Cerebellar cortex (tissue), 1 donor: ENCODE measurements at regions not wholly inside any gene's neighbourhood (a gene's known extent, or its start where the extent isn't known, plus 50 kb on each side); places are given as distances from the start of the nearest gene placed in this dataset.

Experiments
- DNase-seq: peaks from one replicate; pipeline ENCODE4 v3.0.0-alpha.2; 2015; ENCODE audit warnings: low spot score

DNA sequence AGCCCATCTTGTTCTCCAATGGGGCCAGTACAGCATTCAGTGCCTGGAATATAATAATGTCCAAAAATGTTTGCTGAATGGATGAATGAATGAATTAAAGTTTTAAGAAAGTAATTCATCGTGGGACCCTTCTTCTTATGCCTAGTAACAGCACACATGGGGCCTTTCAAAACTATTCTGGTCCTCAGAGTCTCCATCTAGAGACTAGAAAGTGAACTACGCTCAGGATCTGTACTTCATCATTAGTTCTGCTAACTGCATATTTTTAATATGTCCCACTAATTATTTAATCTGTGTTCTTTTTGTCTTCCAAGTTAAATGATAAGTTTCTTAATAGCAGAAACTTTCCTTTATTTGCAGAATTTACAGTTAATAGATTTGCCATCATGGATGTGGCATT is 172.5 kb downstream of the SMAD2 start:
- DNase-seq = no peak

GRCh38 chr18:47756364-47757016 is 174.0 kb downstream of the SMAD2 start:
- DNase-seq = peak; percentile 39

DNA sequence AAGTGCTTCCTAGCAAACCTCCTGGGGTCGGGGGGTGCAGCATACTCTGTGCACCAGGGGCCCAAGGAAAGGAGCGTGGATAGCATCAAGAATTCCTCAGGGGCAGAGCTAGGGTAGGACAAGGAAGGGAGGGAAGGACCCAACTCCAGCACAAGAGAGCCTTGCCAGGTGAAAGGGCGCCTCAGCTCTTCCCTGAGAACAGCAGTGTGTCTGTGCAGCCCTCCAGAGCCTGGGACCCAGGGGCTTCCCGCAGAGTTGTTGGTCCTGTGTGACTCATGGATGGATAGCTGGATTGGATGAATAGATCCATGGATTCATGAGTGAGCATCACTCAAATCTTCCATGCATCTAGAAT is 175.4 kb downstream of the SMAD2 start:
- no peak for DNase-seq

- peak; percentile 23 for DNase-seq
Measured at GRCh38 chr18:47754311-47755101, 176.0 kb downstream of the SMAD2 start.

DNA sequence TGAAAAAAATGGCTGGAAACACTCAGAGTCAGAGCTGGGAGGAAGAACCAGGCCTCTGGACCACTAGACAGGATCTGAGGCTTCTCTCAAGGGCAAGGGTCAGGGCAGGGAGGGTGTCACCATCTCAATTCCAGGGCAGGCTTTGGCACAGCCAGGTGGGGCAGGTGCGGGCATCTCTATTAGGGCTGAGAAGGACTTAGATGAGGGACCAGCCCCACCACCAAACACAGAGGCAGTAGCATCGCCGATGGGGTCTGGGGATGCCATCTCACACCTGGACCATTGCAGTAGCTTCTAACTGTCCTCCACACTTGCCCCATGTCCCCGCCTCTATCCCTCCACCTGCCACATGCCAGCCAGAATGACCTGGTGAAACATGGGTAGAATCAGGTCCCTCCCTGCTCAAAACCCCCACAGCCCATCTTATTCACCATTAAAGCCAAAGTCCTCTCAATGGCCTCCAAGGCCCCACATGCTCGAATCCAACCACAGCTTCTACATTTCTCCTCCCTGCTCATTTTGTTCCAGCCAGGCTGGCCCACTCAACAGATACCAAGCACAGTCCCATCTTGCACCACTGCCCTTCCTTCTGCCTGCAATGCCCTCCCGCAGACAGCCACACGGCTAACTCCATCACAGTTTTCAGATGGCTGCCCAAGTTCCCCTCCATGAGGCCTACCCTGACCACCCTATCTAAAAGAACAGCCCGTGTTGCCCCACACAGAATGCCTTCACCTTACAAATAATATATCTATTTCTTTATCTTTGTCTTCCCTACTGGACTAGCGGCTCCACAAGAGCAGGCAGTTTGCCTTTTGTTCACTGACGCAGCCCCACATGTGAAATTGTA is 177.4 kb downstream of the SMAD2 start:
- no peak for DNase-seq

- no peak for DNase-seq
Measured at GRCh38 chr18:47750889-47751423, 179.5 kb downstream of the SMAD2 start.

- DNase-seq = no peak
Measured at GRCh38 chr18:47749600-47749973, 180.9 kb downstream of the SMAD2 start.

DNA sequence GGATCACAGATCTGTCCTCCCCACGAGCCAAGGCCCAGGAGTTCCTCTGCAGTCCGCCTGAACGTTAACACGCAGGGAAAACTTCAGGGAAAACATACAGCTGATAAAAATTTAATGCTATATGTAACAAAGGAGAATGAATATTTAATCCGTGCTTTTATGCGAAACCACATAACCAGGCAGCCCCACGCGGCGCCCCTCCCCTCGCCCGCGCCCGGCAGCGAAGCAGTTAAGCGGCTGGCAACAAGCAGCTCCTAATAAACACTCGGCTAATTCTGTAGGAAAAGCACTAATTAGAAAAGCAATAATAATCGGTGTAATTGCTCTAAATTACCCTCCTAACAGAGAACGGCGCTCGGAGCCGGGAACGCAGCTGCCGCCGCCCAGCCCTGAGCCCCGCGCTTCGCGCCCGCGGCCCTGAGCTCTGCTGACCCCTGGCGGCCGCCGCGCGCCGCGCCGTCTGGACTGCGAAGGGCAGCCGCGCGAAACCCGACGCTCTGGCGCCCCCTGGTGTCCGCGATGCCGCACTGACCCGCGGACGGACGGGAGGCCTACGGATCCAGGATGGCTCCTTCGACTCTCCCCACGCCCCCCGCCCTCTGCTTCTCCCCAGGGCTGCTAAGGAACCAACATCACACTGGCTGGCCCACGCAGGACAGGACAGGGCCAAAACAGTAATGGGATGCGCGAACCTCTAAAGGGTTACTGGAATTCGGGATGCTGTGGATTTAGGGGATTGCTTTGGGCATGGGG is 181.4 kb downstream of the SMAD2 start:
- DNase-seq = peak; percentile 53

DNA sequence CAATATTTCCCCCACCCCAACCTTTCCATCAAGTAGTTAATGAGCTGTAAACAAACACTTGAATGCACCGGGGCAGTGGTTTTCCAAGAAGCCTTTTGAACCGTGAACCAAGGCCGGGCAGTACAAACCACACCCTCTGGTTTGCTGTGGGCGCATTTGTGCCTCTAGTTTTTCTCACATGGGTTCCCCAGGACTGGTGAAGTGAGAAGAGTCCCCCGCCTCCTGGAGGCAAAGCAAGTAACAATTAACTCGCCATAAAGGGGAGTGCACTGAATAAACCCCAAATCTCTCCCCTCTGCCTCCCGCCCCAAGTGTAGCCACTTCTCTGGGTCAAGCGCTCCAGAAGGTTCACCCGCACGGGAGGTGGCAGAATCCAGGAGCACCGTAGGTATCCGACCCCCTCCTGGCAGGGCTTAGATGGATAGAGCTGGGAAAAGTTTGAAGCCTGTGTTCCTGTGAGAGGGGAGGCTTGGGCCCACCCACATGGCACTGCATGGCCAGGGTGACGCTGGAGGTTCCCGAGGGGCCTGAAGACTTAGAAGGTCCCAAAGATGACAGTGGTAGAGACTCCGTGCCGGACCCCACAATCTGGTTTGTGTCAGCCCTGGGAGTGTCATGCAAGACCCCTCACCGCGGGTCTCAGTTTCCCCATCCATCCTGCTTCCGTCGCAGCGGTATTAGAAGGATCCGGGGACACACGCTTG is 182.2 kb downstream of the SMAD2 start:
- no peak for DNase-seq

- no peak for DNase-seq
Measured at GRCh38 chr18:47747260-47747795, 183.1 kb downstream of the SMAD2 start.

GRCh38 chr18:47746615-47747014 is 183.8 kb downstream of the SMAD2 start:
- no peak for DNase-seq

DNA sequence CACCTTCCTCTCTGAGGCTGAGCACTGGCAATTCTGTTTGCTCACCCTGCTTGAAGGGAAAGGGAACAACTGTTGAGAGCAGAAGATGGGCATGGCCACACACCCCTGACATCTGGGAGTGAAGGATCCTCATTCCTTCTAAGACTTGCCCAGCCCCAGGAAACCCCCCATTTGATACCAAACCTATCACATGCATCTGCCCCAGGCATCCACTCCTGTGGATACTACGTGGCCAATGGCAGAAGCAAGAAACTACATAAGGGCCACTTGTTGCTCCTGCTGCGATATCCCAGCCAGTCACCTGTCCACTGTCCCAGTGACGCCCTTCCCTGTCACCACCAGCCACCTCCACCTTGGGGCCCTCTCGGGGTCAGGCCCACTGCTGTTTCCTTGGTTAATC is 185.2 kb downstream of the SMAD2 start:
- no peak for DNase-seq

- no peak for DNase-seq
Measured at GRCh38 chr18:47737956-47738355, 192.5 kb downstream of the SMAD2 start.

GRCh38 chr18:47737198-47737830 is 193.1 kb downstream of the SMAD2 start:
- DNase-seq = no peak

GRCh38 chr18:47736376-47737140 is 193.9 kb downstream of the SMAD2 start:
- no peak for DNase-seq

DNA sequence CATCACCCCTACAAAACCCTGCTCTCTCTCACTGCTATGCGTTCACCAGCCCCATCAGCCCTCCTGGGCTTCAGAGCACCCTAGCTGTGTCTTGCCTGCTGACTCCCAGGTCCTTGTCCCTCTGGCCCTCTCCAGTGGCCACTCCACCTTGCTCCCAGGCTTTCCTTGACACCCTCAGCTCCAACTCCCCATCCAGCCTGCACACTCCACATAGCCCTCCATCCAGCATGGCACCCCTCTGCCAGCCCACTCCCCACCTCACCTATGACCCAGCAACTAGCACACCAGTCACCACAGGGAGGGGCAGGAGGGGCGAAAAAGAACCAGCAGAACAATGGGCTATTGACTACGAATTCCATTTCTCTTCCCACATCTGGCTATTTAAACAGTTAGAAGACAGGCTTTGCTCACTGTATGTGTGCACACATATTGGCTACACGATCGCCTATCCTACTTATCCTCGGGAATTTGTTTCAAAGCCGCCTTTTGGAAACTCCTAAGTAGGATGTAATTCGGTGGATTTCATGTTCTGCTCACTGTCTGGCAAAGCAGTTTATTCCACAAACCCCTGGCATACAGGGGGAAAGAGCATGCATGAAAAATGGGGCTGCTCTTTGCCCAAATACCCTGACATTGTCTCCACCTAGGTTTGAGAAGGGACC is 195.3 kb downstream of the SMAD2 start:
- no peak for DNase-seq

DNA sequence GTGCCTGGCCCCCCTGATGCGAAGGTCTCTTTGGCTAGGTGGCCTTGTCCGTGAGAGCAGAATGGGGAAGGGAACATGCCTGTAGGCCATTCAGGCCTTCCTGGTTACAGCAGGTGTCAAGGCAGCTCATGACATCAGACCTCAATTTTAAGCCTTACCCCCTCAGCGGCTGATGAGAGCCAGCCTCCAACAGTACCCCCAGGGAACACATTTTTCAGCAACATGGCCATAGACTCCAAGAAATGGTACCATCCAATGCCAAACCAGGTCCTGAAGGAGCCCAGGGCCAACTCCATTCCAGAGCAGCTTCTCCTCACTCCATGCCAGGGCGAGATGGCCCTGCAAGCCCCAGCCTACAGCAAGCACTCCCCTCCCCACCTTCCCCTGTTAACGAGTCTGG is 199.2 kb downstream of the SMAD2 start:
- DNase-seq = no peak

- no peak for DNase-seq
Measured at GRCh38 chr18:47730795-47731194, 199.7 kb downstream of the SMAD2 start.

DNA sequence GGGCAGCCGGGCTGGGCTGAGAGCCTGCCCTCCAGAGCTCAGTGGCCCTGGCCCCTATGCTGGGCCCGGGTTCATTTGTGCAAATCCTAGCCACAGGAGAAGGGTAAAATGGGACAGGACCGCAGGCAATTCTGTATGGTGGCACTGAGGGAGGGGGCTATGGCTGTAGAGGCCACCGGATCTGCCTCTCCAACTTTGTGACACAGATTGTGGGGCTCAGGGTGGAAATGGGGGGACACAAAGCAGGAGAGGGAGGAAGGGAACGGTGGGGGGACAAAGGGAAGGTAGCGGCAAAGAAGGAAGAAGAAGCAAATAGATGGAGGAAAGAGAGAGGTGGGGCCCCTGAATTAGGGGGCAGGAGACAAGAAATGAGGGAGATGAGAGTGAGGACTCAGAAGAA is 201.1 kb downstream of the SMAD2 start:
- DNase-seq = no peak
